Effector memory CD8-positive, alpha-beta T cell (primary cell): ENCODE measurements at regions not wholly inside any gene's neighbourhood (a gene's known extent, or its start where the extent isn't known, plus 50 kb on each side); places are given as distances from the start of the nearest gene placed in this dataset.

Source experiments
- ATAC-seq: fragments of 150-1000 bp; cut with Tn5 transposase; replicated peaks from 2 replicates; pipeline ENCODE4 v1.10.0; 2021; ENCODE audit warnings: mild to moderate bottlenecking, moderate library complexity
- DNase-seq, 3 experiments: peaks; one replicate each; pipeline ENCODE4 v3.0.0; 2021
- H3K27ac Mint-ChIP-seq, 2 donors: one replicate each; pipeline ENCODE4 v1.8.0; 2022; ENCODE audit warnings: mild to moderate bottlenecking in 2 of 2, mixed read lengths in 2 of 2, moderate library complexity in 2 of 2
- H3K27me3 Mint-ChIP-seq, 2 donors: one replicate each; pipeline ENCODE4 v1.8.0; 2022; ENCODE audit warnings: mixed read lengths in 2 of 2
- H3K36me3 Mint-ChIP-seq: one replicate; pipeline ENCODE4 v1.8.0; 2022; ENCODE audit warnings: mild to moderate bottlenecking, moderate library complexity, mixed read lengths; ENCODE audit not compliant: insufficient read depth
- H3K4me1 Mint-ChIP-seq, 2 donors: one replicate each; pipeline ENCODE4 v1.8.0; 2022; ENCODE audit warnings: low read depth in 2 of 2, mixed read lengths in 2 of 2
- H3K4me3 Mint-ChIP-seq, 2 donors: one replicate each; pipeline ENCODE4 v1.8.0; 2022; ENCODE audit warnings: mild to moderate bottlenecking in 2 of 2, mixed read lengths in 2 of 2, moderate library complexity in 2 of 2
- H3K9me3 Mint-ChIP-seq, 2 donors: one replicate each; pipeline ENCODE4 v1.8.0; 2022; ENCODE audit warnings: mixed read lengths in 2 of 2

- DNase-seq (no peak), ATAC-seq (no peak)
- H3K27me3 Mint-ChIP-seq = no peaks in the 10 kb centered on the region
- H3K9me3 Mint-ChIP-seq = no peaks in the 10 kb centered on the region
- H3K36me3 Mint-ChIP-seq = peaks cover 12% of the 10 kb centered on the region
- H3K4me3 Mint-ChIP-seq = peak overlapping the region; percentile 22 to 70
- peak overlapping the region; percentile 52 to 87 for H3K27ac Mint-ChIP-seq
- peaks cover 63 to 83% of the 10 kb centered on the region in 2 donors for H3K4me1 Mint-ChIP-seq
Observed at GRCh38 chr7:21357151-21358097, 70.5 kb upstream of the SP4 start.

- no peak for DNase-seq
- Mint-ChIP-seq H3K27ac (peak overlapping the region; percentile 67 to 72), H3K36me3 (peaks cover 12% of the 10 kb centered on the region), H3K9me3 (no peaks in the 10 kb centered on the region), H3K4me3 (peak overlapping the region in 1 of 2 donors; percentile 29), H3K4me1 (peaks cover 52 to 71% of the 10 kb centered on the region in 2 donors), H3K27me3 (no peaks in the 10 kb centered on the region)
- ATAC-seq = no peak
Observed at GRCh38 chr7:21358648-21359047, 69.2 kb upstream of the SP4 start.

- Mint-ChIP-seq H3K36me3 (peaks cover 9% of the 10 kb centered on the region), H3K27me3 (no peaks in the 10 kb centered on the region), H3K9me3 (no peaks in the 10 kb centered on the region), H3K4me3 (peak overlapping the region in 1 of 2 donors; percentile 43), H3K4me1 (peaks cover 47 to 66% of the 10 kb centered on the region in 2 donors), H3K27ac (peak overlapping the region; percentile 67 to 72)
- DNase-seq = no peak
- ATAC-seq = no peak
Observed at GRCh38 chr7:21359163-21359562, 68.7 kb upstream of the SP4 start.

- Mint-ChIP-seq H3K36me3 (no peaks in the 10 kb centered on the region), H3K4me1 (peaks cover 36 to 46% of the 10 kb centered on the region in 2 donors)
- ATAC-seq = peak; percentile 35
Observed at GRCh38 chr7:21361413-21362125, 66.3 kb upstream of the SP4 start.

GRCh38 chr7:21364801-21365271 lies 63.0 kb upstream of the SP4 start:
- Mint-ChIP-seq H3K27ac (no peak overlapping the region), H3K27me3 (no peaks in the 10 kb centered on the region), H3K36me3 (no peaks in the 10 kb centered on the region), H3K4me3 (no peak overlapping the region), H3K4me1 (peaks cover 20 to 22% of the 10 kb centered on the region in 2 donors), H3K9me3 (no peaks in the 10 kb centered on the region)
- no peak for ATAC-seq
- no peak for DNase-seq

More at GRCh38 chr7:21361413-21362125, 66.3 kb upstream of the SP4 start:
- no peak for DNase-seq
- Mint-ChIP-seq H3K9me3 (no peaks in the 10 kb centered on the region), H3K27ac (peak overlapping the region in 1 of 2 donors; percentile 67), H3K27me3 (no peaks in the 10 kb centered on the region), H3K4me3 (peak overlapping the region; percentile 0 to 10)

GRCh38 chr7:21365866-21366624 lies 61.8 kb upstream of the SP4 start:
- Mint-ChIP-seq H3K27ac (no peak overlapping the region), H3K36me3 (no peaks in the 10 kb centered on the region), H3K4me1 (peaks cover 12 to 20% of the 10 kb centered on the region in 2 donors), H3K27me3 (no peaks in the 10 kb centered on the region), H3K4me3 (no peak overlapping the region), H3K9me3 (no peaks in the 10 kb centered on the region)
- ATAC-seq (no peak), DNase-seq (no peak)

GRCh38 chr7:21367081-21367480 lies 60.8 kb upstream of the SP4 start:
- ATAC-seq (no peak), DNase-seq (no peak)
- Mint-ChIP-seq H3K36me3 (no peaks in the 10 kb centered on the region), H3K9me3 (no peaks in the 10 kb centered on the region), H3K27me3 (no peaks in the 10 kb centered on the region), H3K27ac (no peak overlapping the region), H3K4me3 (no peak overlapping the region), H3K4me1 (peaks cover 2 to 11% of the 10 kb centered on the region in 2 donors)

- Mint-ChIP-seq H3K4me3 (no peak overlapping the region), H3K27me3 (no peaks in the 10 kb centered on the region), H3K4me1 (peaks cover 0 to 10% of the 10 kb centered on the region in 2 donors), H3K36me3 (no peaks in the 10 kb centered on the region), H3K27ac (no peak overlapping the region), H3K9me3 (no peaks in the 10 kb centered on the region)
- ATAC-seq = no peak
- DNase-seq = no peak
Observed at GRCh38 chr7:21367537-21367936, 60.3 kb upstream of the SP4 start.

- ATAC-seq (no peak), DNase-seq (no peak)
- Mint-ChIP-seq H3K36me3 (no peaks in the 10 kb centered on the region), H3K4me1 (peaks cover 0 to 13% of the 10 kb centered on the region in 2 donors), H3K9me3 (no peaks in the 10 kb centered on the region), H3K4me3 (no peak overlapping the region), H3K27ac (no peak overlapping the region), H3K27me3 (no peaks in the 10 kb centered on the region)
Observed at GRCh38 chr7:21368317-21368716, 59.6 kb upstream of the SP4 start.

GRCh38 chr7:21370283-21370982 lies 57.5 kb upstream of the SP4 start:
- Mint-ChIP-seq H3K27ac (no peak overlapping the region), H3K4me3 (no peak overlapping the region), H3K4me1 (peaks cover 0 to 13% of the 10 kb centered on the region in 2 donors), H3K27me3 (no peaks in the 10 kb centered on the region), H3K9me3 (no peaks in the 10 kb centered on the region), H3K36me3 (no peaks in the 10 kb centered on the region)
- no peak for DNase-seq
- ATAC-seq = no peak

GRCh38 chr7:21371360-21371759 lies 56.5 kb upstream of the SP4 start:
- H3K27me3 Mint-ChIP-seq = no peaks in the 10 kb centered on the region
- no peak overlapping the region for H3K4me3 Mint-ChIP-seq
- no peaks in the 10 kb centered on the region for H3K36me3 Mint-ChIP-seq
- peaks cover 0 to 8% of the 10 kb centered on the region in 2 donors for H3K4me1 Mint-ChIP-seq
- DNase-seq (no peak), ATAC-seq (no peak)
- H3K9me3 Mint-ChIP-seq = no peaks in the 10 kb centered on the region
- no peak overlapping the region for H3K27ac Mint-ChIP-seq

- ATAC-seq (no peak), DNase-seq (no peak)
- no peak overlapping the region for H3K27ac Mint-ChIP-seq
- H3K36me3 Mint-ChIP-seq = no peaks in the 10 kb centered on the region
- no peaks in the 10 kb centered on the region for H3K27me3 Mint-ChIP-seq
- peaks cover 0 to 5% of the 10 kb centered on the region in 2 donors for H3K4me1 Mint-ChIP-seq
- peaks cover 5 to 12% of the 10 kb centered on the region in 2 donors for H3K9me3 Mint-ChIP-seq
- no peak overlapping the region for H3K4me3 Mint-ChIP-seq
Observed at GRCh38 chr7:21373031-21373430, 54.9 kb upstream of the SP4 start.
